GM12878 (cell line): ENCODE measurements at regions not wholly inside any gene's neighbourhood (a gene's known extent, or its start where the extent isn't known, plus 50 kb on each side); places are given as distances from the start of the nearest gene placed in this dataset.
A peak's percentile ranks its signal among the peaks of the same experiment; 100 is the strongest.

ENCODE experiments used
- ATAC-seq: fragments of 200-7000 bp; cut with Tn5 transposase; 3 replicates; pipeline ENCODE4 v1.9.1; 2020; ENCODE audit warnings: mild to moderate bottlenecking, moderate library complexity
- BruUV-seq: library from RNA; stranded (reverse); fragments of 400-500 nt; replicated peaks from 2 replicates; lab custom pipeline; 2021; lab: Mats Ljungman, UMichigan
- CTCF ChIA-PET: fragments of 300-600 bp; sonication (Branson Sonifier 250); formaldehyde crosslinking; extraction: SDS; loops from one replicate; lab custom pipeline; 2021; ENCODE audit warnings: inconsistent platforms; lab: Yijun Ruan, JAX
- POLR2A ChIA-PET: fragments of 350-600 bp; formaldehyde crosslinking; extraction: SDS; loops from one replicate; lab custom pipeline; 2021; ENCODE audit warnings: inconsistent platforms; lab: Charles Lee
- RAD21 ChIA-PET: fragments of 300-600 bp; sonication (Branson Sonifier 250); formaldehyde crosslinking; loops from one replicate; lab custom pipeline; 2023; ENCODE audit warnings: antibody characterized with exemption; ENCODE audit not compliant: unreplicated experiment; lab: Charles Lee
- SMC1A ChIA-PET: fragments of 300-600 bp; sonication (Branson Sonifier 250); formaldehyde crosslinking; loops from one replicate; lab custom pipeline; 2023; ENCODE audit not compliant: unreplicated experiment, uncharacterized antibody; lab: Charles Lee
- DNase-seq: peaks from one replicate; pipeline ENCODE4 v3.0.0-alpha.2; 2011; ENCODE audit warnings: low read depth, low spot score
- FAIRE-seq: peaks from 3 replicates; lab custom pipeline; 2011; peaks lifted over from hg19 to GRCh38; lab: Jason Lieb, UNC
- H2AFZ ChIP-seq: 2 replicates; pipeline ENCODE4 v1.6.0; 2011; ENCODE audit warnings: low read depth, low read length, control low read depth; ENCODE audit not compliant: control insufficient read depth
- H3K27ac ChIP-seq: 2 replicates; pipeline ENCODE4 v1.5.1; 2011; ENCODE audit warnings: control low read depth; ENCODE audit not compliant: control insufficient read depth, insufficient read depth
- H3K27me3 ChIP-seq, 2 experiments: replicated peaks in 1 of 2; 2 replicates each; pipeline versions ENCODE4 v1.6.0 to v1.6.1; 2011; ENCODE audit warnings: low read length in 1 of 2; ENCODE audit not compliant: control insufficient read depth in 2 of 2, insufficient read depth in 2 of 2
- H3K36me3 ChIP-seq, 2 experiments: 2 replicates each; pipeline ENCODE4 v1.5.1; 2011; ENCODE audit warnings: low read length in 1 of 2; ENCODE audit not compliant: control insufficient read depth in 2 of 2, insufficient read depth in 2 of 2
- H3K4me1 ChIP-seq: 2 replicates; pipeline ENCODE4 v1.6.1; 2011; ENCODE audit warnings: mild to moderate bottlenecking, low read length, moderate library complexity, mixed read lengths; ENCODE audit not compliant: control insufficient read depth, insufficient read depth
- H3K4me2 ChIP-seq: 2 replicates; pipeline ENCODE4 v1.6.0; 2011; ENCODE audit warnings: control low read depth; ENCODE audit not compliant: control insufficient read depth, insufficient read depth
- H3K4me3 ChIP-seq: fragments of 200-600 bp; sonication (generic); 2 replicates; pipeline ENCODE4 v1.5.1; 2016
- H3K79me2 ChIP-seq: 2 replicates; pipeline ENCODE4 v1.6.0; 2011; ENCODE audit warnings: low read length; ENCODE audit not compliant: control insufficient read depth, insufficient read depth
- H3K9ac ChIP-seq: 2 replicates; pipeline ENCODE4 v1.8.0; 2011; ENCODE audit warnings: low read length, control low read depth, mixed read lengths; ENCODE audit not compliant: control insufficient read depth, insufficient read depth
- H3K9me3 ChIP-seq: replicated peaks from 3 replicates; pipeline ENCODE4 v1.5.1; 2011; ENCODE audit warnings: mild to moderate bottlenecking, low read length; ENCODE audit not compliant: control insufficient read depth, insufficient read depth
- H4K20me1 ChIP-seq: 2 replicates; pipeline ENCODE4 v1.6.0; 2011; ENCODE audit not compliant: control insufficient read depth, insufficient read depth
- BCL11A ChIP-seq: IDR thresholded peaks from 2 replicates; pipeline ENCODE4 v1.6.1; 2011; ENCODE audit warnings: low read depth, low read length
- BCL3 ChIP-seq: IDR thresholded peaks from 2 replicates; pipeline ENCODE4 v1.6.1; 2011; ENCODE audit warnings: borderline replicate concordance, low read depth, mild to moderate bottlenecking, moderate library complexity, low read length; ENCODE audit not compliant: insufficient read depth, poor library complexity, severe bottlenecking
- JUNB ChIP-seq: IDR thresholded peaks from 2 replicates; pipeline ENCODE4 v1.6.1; 2016; ENCODE audit warnings: antibody characterized with exemption, mild to moderate bottlenecking
- KAT2A ChIP-seq: conservative IDR thresholded peaks from 2 replicates; pipeline ENCODE4 v1.6.1; 2011; ENCODE audit warnings: low read depth, low read length; ENCODE audit not compliant: control insufficient read depth
- SMAD5 ChIP-seq: IDR thresholded peaks from 2 replicates; pipeline ENCODE4 v1.6.1; 2016; ENCODE audit warnings: antibody characterized with exemption, low read depth
- SP1 ChIP-seq: IDR thresholded peaks from one replicate; pipeline ENCODE4 v1.6.1; 2011; ENCODE audit warnings: low read depth, low read length
- SPI1 ChIP-seq: IDR thresholded peaks from 2 replicates; pipeline ENCODE4 v1.6.1; 2011; ENCODE audit warnings: low read depth, mild to moderate bottlenecking, low read length, moderate library complexity, borderline replicate concordance; ENCODE audit not compliant: insufficient read depth
- SREBF2 ChIP-seq: IDR thresholded peaks from 2 replicates; pipeline ENCODE4 v1.6.1; 2012; ENCODE audit warnings: mild to moderate bottlenecking, low read length
- WGBS: methylation state at CpG from one replicate; pipeline ENCODE4 v1.1.6; 2016; ENCODE audit warnings: low lambda C conversion rate; ENCODE audit not compliant: insufficient replicate concordance, insufficient coverage; ENCODE audit errors: missing lambda C conversion rate; 5-methylcytosine and 5-hydroxymethylcytosine counted together
- in situ Hi-C: fragments of 300-500 bp; cut with MboI; formaldehyde crosslinking; loops from 9 replicates; pipeline ENCODE4 v1.14.3; 2018; ENCODE audit warnings: mixed read lengths
- intact Hi-C: fragments of 100-400 bp; cut with micrococcal nuclease; formaldehyde crosslinking; loops from one replicate; pipeline ENCODE4 v1.14.2; 2022; ENCODE audit not compliant: unreplicated experiment
- TF ChIP-seq, protein P1 (sequence below): IDR thresholded peaks from 2 replicates; pipeline ENCODE4 v1.6.1; 2012; ENCODE audit warnings: mild to moderate bottlenecking, low read depth, low read length

DNA sequence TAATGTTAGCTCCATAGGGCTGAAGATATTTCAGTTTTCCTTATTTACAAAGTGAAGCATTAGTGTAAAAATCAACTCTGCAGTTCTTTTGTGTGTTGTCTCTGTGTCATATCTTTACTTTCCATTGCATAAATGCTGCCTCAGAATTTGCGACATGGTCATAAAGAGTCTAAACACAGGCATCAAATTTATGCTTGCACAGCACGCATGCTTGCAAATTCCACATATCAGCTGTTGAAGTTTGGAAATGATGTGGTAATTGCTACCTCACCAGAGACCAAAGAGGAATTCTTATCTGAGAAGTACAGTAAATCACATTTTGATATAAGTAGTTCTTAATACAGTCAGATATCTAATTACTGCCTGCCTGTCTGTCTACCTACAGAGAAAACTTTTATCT, 348.2 kb upstream of the GRM3 start:
- in situ Hi-C loops: no loop called here
- H2AFZ ChIP-seq: no peak overlapping the region
- no peak overlapping the region for H3K9ac ChIP-seq
- no peaks in the 10 kb centered on the region for H4K20me1 ChIP-seq
- RAD21 ChIA-PET: no interaction called here
- ATAC-seq (no peak), FAIRE-seq (no peak), DNase-seq (no peak)
- POLR2A ChIA-PET: no interaction called here
- H3K4me1 ChIP-seq: no peaks in the 10 kb centered on the region
- no peaks in the 10 kb centered on the region for H3K79me2 ChIP-seq
- H3K4me2 ChIP-seq: no peak overlapping the region
- WGBS: 69% methylated on average over 2 of the region's 2 CpGs
- CTCF ChIA-PET: no interaction called here
- H3K27me3 ChIP-seq: no peaks in the 10 kb centered on the region
- SMC1A ChIA-PET: interaction anchor here (1.2 kb wide), 1 partner anchor 9 kb away, joined by 3 read pairs; no protein-coding TSS in a partner anchor
- intact Hi-C loops: no loop called here
- H3K9me3 ChIP-seq: no peaks in the 10 kb centered on the region
- H3K36me3 ChIP-seq: no peaks in the 10 kb centered on the region
- TF ChIP-seq SMAD5: no peak
- TF ChIP-seq SP1: no peak
- peak; percentile 28 for TF ChIP-seq BCL3
- no TSS peak for BruUV-seq
- no peak overlapping the region for H3K27ac ChIP-seq
- H3K4me3 ChIP-seq: no peak overlapping the region

- no peak overlapping the region for H3K4me3 ChIP-seq
- ChIA-PET SMC1A (no interaction called here), CTCF (no interaction called here), POLR2A (no interaction called here), RAD21 (no interaction called here)
- no peaks in the 10 kb centered on the region for H3K79me2 ChIP-seq
- BruUV-seq: no TSS peak
- H3K36me3 ChIP-seq: no peaks in the 10 kb centered on the region
- no peaks in the 10 kb centered on the region for H4K20me1 ChIP-seq
- no peak for FAIRE-seq
- DNase-seq: no peak
- intact Hi-C loops: no loop called here
- H3K9ac ChIP-seq: no peak overlapping the region
- H3K27ac ChIP-seq: no peak overlapping the region
- H2AFZ ChIP-seq: no peak overlapping the region
- H3K27me3 ChIP-seq: no peaks in the 10 kb centered on the region
- no peak for TF ChIP-seq BCL11A
- no peak for TF ChIP-seq SPI1
- no peak for TF ChIP-seq SREBF2
- TF ChIP-seq, protein P1, sequence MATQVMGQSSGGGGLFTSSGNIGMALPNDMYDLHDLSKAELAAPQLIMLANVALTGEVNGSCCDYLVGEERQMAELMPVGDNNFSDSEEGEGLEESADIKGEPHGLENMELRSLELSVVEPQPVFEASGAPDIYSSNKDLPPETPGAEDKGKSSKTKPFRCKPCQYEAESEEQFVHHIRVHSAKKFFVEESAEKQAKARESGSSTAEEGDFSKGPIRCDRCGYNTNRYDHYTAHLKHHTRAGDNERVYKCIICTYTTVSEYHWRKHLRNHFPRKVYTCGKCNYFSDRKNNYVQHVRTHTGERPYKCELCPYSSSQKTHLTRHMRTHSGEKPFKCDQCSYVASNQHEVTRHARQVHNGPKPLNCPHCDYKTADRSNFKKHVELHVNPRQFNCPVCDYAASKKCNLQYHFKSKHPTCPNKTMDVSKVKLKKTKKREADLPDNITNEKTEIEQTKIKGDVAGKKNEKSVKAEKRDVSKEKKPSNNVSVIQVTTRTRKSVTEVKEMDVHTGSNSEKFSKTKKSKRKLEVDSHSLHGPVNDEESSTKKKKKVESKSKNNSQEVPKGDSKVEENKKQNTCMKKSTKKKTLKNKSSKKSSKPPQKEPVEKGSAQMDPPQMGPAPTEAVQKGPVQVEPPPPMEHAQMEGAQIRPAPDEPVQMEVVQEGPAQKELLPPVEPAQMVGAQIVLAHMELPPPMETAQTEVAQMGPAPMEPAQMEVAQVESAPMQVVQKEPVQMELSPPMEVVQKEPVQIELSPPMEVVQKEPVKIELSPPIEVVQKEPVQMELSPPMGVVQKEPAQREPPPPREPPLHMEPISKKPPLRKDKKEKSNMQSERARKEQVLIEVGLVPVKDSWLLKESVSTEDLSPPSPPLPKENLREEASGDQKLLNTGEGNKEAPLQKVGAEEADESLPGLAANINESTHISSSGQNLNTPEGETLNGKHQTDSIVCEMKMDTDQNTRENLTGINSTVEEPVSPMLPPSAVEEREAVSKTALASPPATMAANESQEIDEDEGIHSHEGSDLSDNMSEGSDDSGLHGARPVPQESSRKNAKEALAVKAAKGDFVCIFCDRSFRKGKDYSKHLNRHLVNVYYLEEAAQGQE: no peak
- TF ChIP-seq KAT2A: no peak
- TF ChIP-seq JUNB: no peak
- H3K9me3 ChIP-seq: no peaks in the 10 kb centered on the region
- WGBS: 67% methylated on average over 30 of the region's 38 CpGs
- H3K4me1 ChIP-seq: no peaks in the 10 kb centered on the region
- ATAC-seq: no peak
- in situ Hi-C loops: no loop called here
- no peak overlapping the region for H3K4me2 ChIP-seq
Observed at GRCh38 chr7:86282014-86282682, 361.6 kb upstream of the GRM3 start.
